IMR-90 (cell line): ENCODE measurements at regions not wholly inside any gene's neighbourhood (a gene's known extent, or its start where the extent isn't known, plus 50 kb on each side); places are given as distances from the start of the nearest gene placed in this dataset.

Source experiments
- ATAC-seq: fragments of 200-7000 bp; cut with Tn5 transposase; 2 replicates; pipeline ENCODE4 v1.9.1; 2020; ENCODE audit warnings: low read depth, mild to moderate bottlenecking, moderate library complexity
- BruUV-seq: library from RNA; stranded (reverse); fragments of 400-500 nt; replicated peaks from 2 replicates; lab custom pipeline; 2021; lab: Mats Ljungman, UMichigan
- CTCF ChIA-PET: fragments of 300-600 bp; formaldehyde crosslinking; extraction: SDS; loops from one replicate; lab custom pipeline; 2021; ENCODE audit warnings: antibody characterized with exemption; lab: Yijun Ruan, JAX
- POLR2A ChIA-PET: fragments of 300-600 bp; sonication (Branson Sonifier 250); formaldehyde crosslinking; loops from one replicate; lab custom pipeline; 2022; ENCODE audit warnings: antibody characterized with exemption; ENCODE audit not compliant: unreplicated experiment; lab: Charles Lee
- DNase-seq: peaks from one replicate; pipeline ENCODE4 v3.0.0; 2013
- H2AFZ ChIP-seq: replicated peaks from 2 replicates; pipeline ENCODE3; 2013; ENCODE audit warnings: low read length, mild to moderate bottlenecking; ENCODE audit not compliant: poor library complexity
- H2AK5ac ChIP-seq: 2 replicates; pipeline ENCODE4 v1.6.1; 2013; ENCODE audit warnings: low read depth, low read length, inconsistent platforms
- H2AK9ac ChIP-seq: replicated peaks from 2 replicates; pipeline ENCODE3; 2013; ENCODE audit warnings: mild to moderate bottlenecking, low read depth, low read length, moderate library complexity; ENCODE audit not compliant: poor library complexity
- H2BK120ac ChIP-seq: 2 replicates; pipeline ENCODE4 v1.6.1; 2013; ENCODE audit warnings: low read depth, low read length, inconsistent platforms
- H2BK15ac ChIP-seq: 3 replicates; pipeline ENCODE4 v1.6.1; 2013; ENCODE audit warnings: low read depth, low read length, inconsistent platforms
- H2BK20ac ChIP-seq: 2 replicates; pipeline ENCODE4 v1.6.1; 2013; ENCODE audit warnings: low read depth, mild to moderate bottlenecking, inconsistent platforms, low read length, moderate library complexity
- H2BK5ac ChIP-seq: 2 replicates; pipeline ENCODE4 v1.6.1; 2013; ENCODE audit warnings: mild to moderate bottlenecking, low read depth, low read length, inconsistent platforms; ENCODE audit not compliant: poor library complexity, severe bottlenecking
- H3K14ac ChIP-seq: replicated peaks from 2 replicates; pipeline ENCODE4 v1.6.1; 2013; ENCODE audit warnings: low read depth, low read length, inconsistent platforms
- H3K18ac ChIP-seq: 2 replicates; pipeline ENCODE4 v1.6.1; 2013; ENCODE audit warnings: low read depth, low read length, control low read depth
- H3K23ac ChIP-seq: 2 replicates; pipeline ENCODE4 v1.6.1; 2013; ENCODE audit warnings: low read depth, low read length, inconsistent platforms
- H3K27ac ChIP-seq: 2 replicates; pipeline ENCODE4 v1.5.1; 2013; ENCODE audit warnings: mild to moderate bottlenecking, control low read depth, low read length; ENCODE audit not compliant: insufficient read depth
- H3K27me3 ChIP-seq: 2 replicates; pipeline ENCODE4 v1.6.1; 2013; ENCODE audit warnings: low read length; ENCODE audit not compliant: control insufficient read depth, insufficient read depth
- H3K36me3 ChIP-seq: 2 replicates; pipeline ENCODE4 v1.6.1; 2013; ENCODE audit warnings: low read length, mixed read lengths; ENCODE audit not compliant: control insufficient read depth, insufficient read depth
- H3K4ac ChIP-seq: 2 replicates; pipeline ENCODE4 v1.6.1; 2013; ENCODE audit warnings: low read depth, low read length, inconsistent platforms
- H3K4me1 ChIP-seq: 2 replicates; pipeline ENCODE4 v1.6.1; 2013; ENCODE audit warnings: low read length, mixed read lengths; ENCODE audit not compliant: control insufficient read depth, insufficient read depth
- H3K4me2 ChIP-seq: 2 replicates; pipeline ENCODE4 v1.6.1; 2013; ENCODE audit warnings: low read depth, mild to moderate bottlenecking, control low read depth, low read length, moderate library complexity
- H3K4me3 ChIP-seq: 2 replicates; pipeline ENCODE4 v1.5.1; 2013; ENCODE audit warnings: low read depth, mild to moderate bottlenecking, control low read depth, low read length, moderate library complexity; ENCODE audit not compliant: insufficient read depth
- H3K56ac ChIP-seq: 2 replicates; pipeline ENCODE4 v1.6.1; 2013; ENCODE audit warnings: low read length, inconsistent platforms; ENCODE audit not compliant: insufficient read depth; ENCODE audit errors: extremely low read depth
- H3K79me1 ChIP-seq, 2 experiments: 2 replicates each; pipeline ENCODE4 v1.6.1; 2013; ENCODE audit warnings: low read length in 2 of 2, inconsistent platforms in 1 of 2, low read depth in 1 of 2
- H3K9ac ChIP-seq: 2 replicates; pipeline ENCODE4 v1.6.1; 2013; ENCODE audit warnings: low read depth, low read length, control low read depth
- H3K9me1 ChIP-seq: 2 replicates; pipeline ENCODE4 v1.6.1; 2013; ENCODE audit warnings: low read length, inconsistent platforms; ENCODE audit not compliant: insufficient read depth
- H3K9me3 ChIP-seq: 2 replicates; pipeline ENCODE4 v1.6.1; 2013; ENCODE audit warnings: low read length; ENCODE audit not compliant: control insufficient read depth, insufficient read depth
- H4K20me1 ChIP-seq: 2 replicates; pipeline ENCODE4 v1.6.1; 2013; ENCODE audit warnings: low read length, inconsistent platforms; ENCODE audit not compliant: insufficient read depth
- H4K5ac ChIP-seq: 2 replicates; pipeline ENCODE4 v1.6.1; 2013; ENCODE audit warnings: mild to moderate bottlenecking, low read depth, low read length, control low read depth
- H4K8ac ChIP-seq, 2 experiments: 2 replicates each; pipeline ENCODE4 v1.6.1; 2013; ENCODE audit warnings: low read depth in 2 of 2, low read length in 2 of 2, control low read depth in 1 of 2, inconsistent platforms in 1 of 2
- H4K91ac ChIP-seq: 2 replicates; pipeline ENCODE4 v1.6.1; 2013; ENCODE audit warnings: low read depth, low read length, inconsistent platforms; ENCODE audit not compliant: insufficient read depth
- CEBPB ChIP-seq: IDR thresholded peaks from 2 replicates; pipeline ENCODE4 v1.6.1; 2012; ENCODE audit warnings: low read depth, low read length, improper control_type of control experiment
- CHD1 ChIP-seq: IDR thresholded peaks from 2 replicates; pipeline ENCODE4 v1.6.1; 2012; ENCODE audit warnings: low read depth, low read length, improper control_type of control experiment
- CTCF ChIP-seq: conservative IDR thresholded peaks from 2 replicates; pipeline ENCODE4 v1.5.1; 2012; ENCODE audit warnings: mild to moderate bottlenecking, low read depth, low read length, improper control_type of control experiment
- FOS ChIP-seq: fragments of 150-350 bp; IDR thresholded peaks from 2 replicates; pipeline ENCODE4 v1.6.1; 2016; ENCODE audit warnings: low read depth, low read length
- MAZ ChIP-seq: IDR thresholded peaks from 2 replicates; pipeline ENCODE4 v1.6.1; 2012; ENCODE audit warnings: low read depth, mild to moderate bottlenecking, low read length, improper control_type of control experiment, moderate library complexity, borderline replicate concordance
- MXI1 ChIP-seq: IDR thresholded peaks from 2 replicates; pipeline ENCODE4 v1.6.1; 2012; ENCODE audit warnings: low read depth, mild to moderate bottlenecking, low read length, moderate library complexity, borderline replicate concordance
- NFE2L2 ChIP-seq: fragments of 150-350 bp; IDR thresholded peaks from 2 replicates; pipeline ENCODE4 v1.6.1; 2016; ENCODE audit warnings: low read depth, mild to moderate bottlenecking, low read length
- RAD21 ChIP-seq: IDR thresholded peaks from 2 replicates; pipeline ENCODE4 v1.6.1; 2012; ENCODE audit warnings: low read length, improper control_type of control experiment
- RCOR1 ChIP-seq: IDR thresholded peaks from 2 replicates; pipeline ENCODE4 v1.6.1; 2012; ENCODE audit warnings: mild to moderate bottlenecking, low read length, improper control_type of control experiment; ENCODE audit not compliant: insufficient replicate concordance
- RFX5 ChIP-seq: IDR thresholded peaks from 2 replicates; pipeline ENCODE4 v1.8.0; 2012; ENCODE audit warnings: low read depth, mild to moderate bottlenecking, low read length, moderate library complexity
- WGBS, 2 experiments: methylation state at CpG; one replicate each; pipeline versions ENCODE4 v1.1.5 to v1.1.7; 2013; ENCODE audit warnings: missing lambda C conversion rate in 2 of 2; ENCODE audit not compliant: insufficient read length in 1 of 2; ENCODE audit errors: extremely low coverage in 2 of 2; 5-methylcytosine and 5-hydroxymethylcytosine counted together
- dilution Hi-C: fragments of 300-500 bp; cut with HindIII; formaldehyde crosslinking; loops from one replicate; pipeline ENCODE4 v1.14.3; 2018; ENCODE audit warnings: low sequenced_read_pairs; ENCODE audit not compliant: unreplicated experiment
- in situ Hi-C: fragments of 300-500 bp; cut with MboI; formaldehyde crosslinking; loops from 3 replicates; pipeline ENCODE4 v1.14.3; 2019; ENCODE audit warnings: low sequenced_read_pairs, inconsistent platforms, mixed read lengths
- intact Hi-C: fragments of 100-400 bp; cut with micrococcal nuclease; formaldehyde crosslinking; loops from 2 replicates; pipeline ENCODE4 v1.10.0; 2022

- Histone ChIP-seq H3K27me3 (no peaks in the 10 kb centered on the region), H2AK9ac (no peak overlapping the region), H3K27ac (no peak overlapping the region), H3K36me3 (no peaks in the 10 kb centered on the region), H3K9me1 (no peaks in the 10 kb centered on the region), H3K79me1 (no peaks in the 10 kb centered on the region), H4K8ac (no peak overlapping the region), H2BK120ac (no peak overlapping the region), H3K9me3 (no peaks in the 10 kb centered on the region), H2BK5ac (no peak overlapping the region), H2BK15ac (no peak overlapping the region), H3K4me3 (no peak overlapping the region), H3K9ac (no peak overlapping the region), H3K56ac (no peak overlapping the region), H3K4me1 (no peaks in the 10 kb centered on the region), H4K20me1 (no peaks in the 10 kb centered on the region), H4K91ac (no peak overlapping the region), H2BK20ac (no peak overlapping the region), H4K5ac (no peak overlapping the region), H3K14ac (no peak overlapping the region), H3K18ac (no peak overlapping the region), H3K23ac (no peak overlapping the region), H2AFZ (no peak overlapping the region), H3K4ac (no peak overlapping the region), H3K4me2 (no peak overlapping the region), H2AK5ac (no peak overlapping the region)
- ChIA-PET POLR2A (no interaction called here), CTCF (no interaction called here)
- no peak for TF ChIP-seq RAD21
- TF ChIP-seq CHD1 = no peak
- TF ChIP-seq RCOR1 = no peak
- TF ChIP-seq NFE2L2 = no peak
- no peak for TF ChIP-seq MXI1
- no peak for TF ChIP-seq FOS
- no peak for TF ChIP-seq CEBPB
- TF ChIP-seq CTCF = no peak
- TF ChIP-seq RFX5 = no peak
- TF ChIP-seq MAZ = no peak
- intact Hi-C loops (no loop called here), dilution Hi-C loops (no loop called here), in situ Hi-C loops (no loop called here)
- BruUV-seq = no TSS peak
- 47% methylated on average over 3 of the region's 15 CpGs; no CpG with 5 or more reads in 1 of the 2 experiments for WGBS, 2 experiments
- ATAC-seq = no peak
- no peak for DNase-seq
Observed at GRCh38 chr2:175630280-175631244, 371.5 kb downstream of the LNPK start.
